GM13977 (cell line): ENCODE measurements at regions not wholly inside any gene's neighbourhood (a gene's known extent, or its start where the extent isn't known, plus 50 kb on each side); places are given as distances from the start of the nearest gene placed in this dataset.

Experiments
- DNase-seq: peaks from one replicate; pipeline ENCODE4 v3.0.0; 2012; ENCODE audit warnings: low spot score
- in situ Hi-C: fragments of 300-500 bp; cut with MboI; formaldehyde crosslinking; loops from one replicate; pipeline ENCODE4 v1.12.0; 2022; ENCODE audit warnings: low sequenced_read_pairs, low pct_unique_long_range_greater_than_20kb, mixed read lengths, inconsistent platforms; ENCODE audit not compliant: unreplicated experiment
- TF ChIP-seq, protein P1 (sequence below): IDR thresholded peaks from 2 replicates; pipeline ENCODE4 v1.5.1; 2012; ENCODE audit warnings: mild to moderate bottlenecking, control low read depth; ENCODE audit not compliant: insufficient read depth; ENCODE audit errors: extremely low read depth, missing control alignments

DNA sequence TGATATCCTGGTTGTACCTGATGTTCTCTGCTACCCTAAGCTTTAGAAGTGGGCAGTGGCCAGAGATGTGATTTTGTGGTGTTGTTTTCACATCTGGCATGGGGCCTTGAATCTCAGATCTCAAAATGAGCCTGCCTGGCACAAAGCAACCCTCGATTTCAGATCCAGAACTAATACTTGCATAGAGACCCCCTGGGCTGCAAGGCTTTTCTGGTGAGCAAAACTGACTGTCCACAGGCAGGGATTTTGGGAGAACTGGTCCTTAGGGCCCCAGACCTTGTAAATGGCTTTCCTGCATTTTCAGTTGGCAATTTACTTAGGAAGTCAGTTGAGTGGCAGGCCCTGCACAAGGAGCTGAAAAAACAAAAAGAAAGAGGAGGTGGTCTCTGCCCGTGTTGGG, 265.3 kb downstream of the MYCN start:
- no peak for DNase-seq
- TF ChIP-seq, protein P1, sequence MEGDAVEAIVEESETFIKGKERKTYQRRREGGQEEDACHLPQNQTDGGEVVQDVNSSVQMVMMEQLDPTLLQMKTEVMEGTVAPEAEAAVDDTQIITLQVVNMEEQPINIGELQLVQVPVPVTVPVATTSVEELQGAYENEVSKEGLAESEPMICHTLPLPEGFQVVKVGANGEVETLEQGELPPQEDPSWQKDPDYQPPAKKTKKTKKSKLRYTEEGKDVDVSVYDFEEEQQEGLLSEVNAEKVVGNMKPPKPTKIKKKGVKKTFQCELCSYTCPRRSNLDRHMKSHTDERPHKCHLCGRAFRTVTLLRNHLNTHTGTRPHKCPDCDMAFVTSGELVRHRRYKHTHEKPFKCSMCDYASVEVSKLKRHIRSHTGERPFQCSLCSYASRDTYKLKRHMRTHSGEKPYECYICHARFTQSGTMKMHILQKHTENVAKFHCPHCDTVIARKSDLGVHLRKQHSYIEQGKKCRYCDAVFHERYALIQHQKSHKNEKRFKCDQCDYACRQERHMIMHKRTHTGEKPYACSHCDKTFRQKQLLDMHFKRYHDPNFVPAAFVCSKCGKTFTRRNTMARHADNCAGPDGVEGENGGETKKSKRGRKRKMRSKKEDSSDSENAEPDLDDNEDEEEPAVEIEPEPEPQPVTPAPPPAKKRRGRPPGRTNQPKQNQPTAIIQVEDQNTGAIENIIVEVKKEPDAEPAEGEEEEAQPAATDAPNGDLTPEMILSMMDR: no peak
- in situ Hi-C loops: no loop called here

DNA sequence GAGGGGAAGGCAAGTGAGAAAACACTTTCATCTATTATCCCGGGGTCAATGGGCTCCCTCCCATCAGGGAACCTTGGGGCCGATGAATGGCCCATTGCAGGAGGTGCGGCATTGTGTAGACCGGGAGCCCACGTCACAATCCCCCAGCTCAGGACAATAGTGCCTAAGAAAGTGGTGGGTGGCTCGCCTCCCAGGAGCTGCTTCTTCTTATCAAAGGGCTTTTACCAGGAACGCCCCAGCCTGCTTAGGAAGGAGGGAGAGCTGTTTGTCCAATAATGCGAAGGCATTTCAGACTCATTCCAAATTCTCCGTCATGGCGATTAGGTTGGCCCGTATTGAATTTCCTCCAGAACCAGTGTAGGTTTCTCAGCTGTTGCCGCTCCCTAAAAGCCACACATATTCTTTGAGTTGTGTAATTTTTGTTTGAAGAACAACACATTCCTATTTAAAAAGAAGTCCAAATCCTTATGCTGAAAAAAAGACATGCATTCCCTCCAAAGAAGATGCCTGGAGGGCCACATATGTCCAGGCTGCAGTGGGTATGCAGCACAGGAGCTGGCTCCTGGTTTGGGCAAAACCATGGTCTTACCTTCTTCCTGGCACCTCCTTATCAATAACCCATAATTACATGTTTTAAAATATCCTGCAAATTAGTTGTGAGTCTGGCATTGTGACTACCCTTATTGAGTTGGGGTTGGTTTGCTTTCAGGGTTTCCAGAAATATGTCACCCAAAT, 264.7 kb downstream of the MYCN start:
- in situ Hi-C loops: no loop called here
- DNase-seq: no peak
- TF ChIP-seq, protein P1: no peak

DNA sequence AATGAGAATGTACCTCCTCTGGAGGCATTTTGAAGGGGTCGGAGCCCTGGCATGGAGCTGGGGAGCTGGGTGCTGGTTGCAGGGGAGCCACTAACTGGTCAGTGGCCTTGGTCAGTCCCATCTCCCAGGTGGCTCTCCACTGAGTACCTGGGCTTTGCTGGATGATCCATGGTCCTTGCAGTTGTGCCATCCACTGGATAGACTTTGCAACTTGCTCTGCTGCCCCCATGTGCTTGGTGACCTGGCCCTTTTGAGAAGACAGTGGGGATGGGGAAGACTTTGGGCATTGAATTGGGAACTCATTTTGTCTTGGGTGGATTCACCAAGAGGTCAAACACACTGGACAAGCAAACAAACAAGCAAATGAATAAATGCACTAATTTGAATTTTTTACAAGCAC, 263.9 kb downstream of the MYCN start:
- TF ChIP-seq, protein P1: no peak
- in situ Hi-C loops: no loop called here
- DNase-seq: no peak

DNA sequence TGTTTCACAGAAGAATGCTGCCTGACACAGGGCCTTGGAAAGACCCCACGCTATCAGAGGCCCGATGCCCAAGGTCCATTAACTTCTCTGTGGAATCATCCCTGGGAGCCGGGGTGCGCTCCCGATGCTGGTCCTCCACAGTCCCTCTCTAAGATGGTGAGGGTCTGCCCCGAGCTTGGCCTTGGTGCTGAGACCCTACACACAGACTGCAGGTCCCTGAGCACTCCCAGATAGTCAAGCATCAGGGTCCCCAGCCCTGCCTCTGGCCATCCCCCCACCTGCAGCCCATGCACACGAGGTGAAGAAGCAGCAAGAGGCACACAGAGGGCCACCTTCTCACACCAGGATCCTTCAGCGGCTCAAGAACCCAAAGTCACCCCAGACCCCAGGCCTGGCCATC, 263.3 kb downstream of the MYCN start:
- TF ChIP-seq, protein P1: no peak
- in situ Hi-C loops: no loop called here
- no peak for DNase-seq

DNA sequence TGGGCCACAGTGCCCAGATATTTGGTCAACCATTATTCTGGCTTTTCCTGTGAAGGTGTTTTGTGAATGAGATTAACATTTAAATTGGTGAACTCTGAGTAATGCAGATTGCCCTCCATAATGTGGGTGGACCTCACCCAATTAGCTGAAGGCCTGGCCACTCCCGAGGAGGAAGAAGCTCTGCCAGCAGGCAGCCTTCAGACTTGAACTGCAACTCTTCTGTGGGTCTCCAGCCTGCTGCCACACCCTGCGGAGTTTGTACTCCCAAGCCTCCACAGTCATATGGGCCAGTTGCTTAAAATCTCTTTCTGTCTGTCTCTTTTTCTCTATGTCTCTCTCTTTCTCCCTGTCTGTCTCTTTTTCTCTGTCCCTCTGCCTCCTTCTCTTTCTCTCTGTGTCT, 262.7 kb downstream of the MYCN start:
- DNase-seq: no peak
- TF ChIP-seq, protein P1: no peak
- in situ Hi-C loops: no loop called here

DNA sequence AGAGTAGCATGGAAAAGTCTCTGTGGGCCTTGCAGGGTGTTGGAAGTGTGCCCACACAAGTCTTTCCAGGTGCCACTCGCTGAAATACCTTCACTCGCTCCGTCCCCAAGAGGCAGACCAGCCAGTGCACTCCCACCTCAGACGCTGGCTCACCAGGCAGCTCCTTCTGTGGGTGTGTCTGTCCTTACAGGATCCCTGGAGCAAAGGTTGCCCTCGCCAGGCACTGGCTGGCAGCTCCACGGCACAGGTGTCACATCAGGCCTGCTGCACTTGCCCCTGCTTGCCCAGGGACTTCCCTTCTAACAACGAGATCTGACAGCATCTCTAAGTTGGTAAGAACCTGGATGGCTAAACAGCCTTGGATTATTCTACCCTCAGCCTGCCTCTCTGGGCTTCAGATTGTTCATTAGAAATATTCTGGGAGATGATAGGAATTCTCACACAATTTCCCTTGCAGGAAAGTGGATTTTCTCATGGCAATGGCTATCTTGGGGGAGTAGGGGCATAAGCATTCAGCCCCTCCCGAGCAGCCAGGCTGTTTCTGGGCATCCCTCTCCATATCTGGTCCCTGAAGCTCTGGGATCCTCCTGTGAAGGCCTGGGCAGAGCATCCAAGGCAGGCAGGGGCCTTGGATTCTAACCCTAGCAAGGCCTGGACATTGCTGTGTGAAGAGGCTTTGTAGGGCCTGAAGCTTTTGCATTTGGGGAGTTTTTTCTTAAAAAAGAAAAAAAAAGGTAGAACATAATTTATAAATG, 262.1 kb downstream of the MYCN start:
- DNase-seq: no peak
- TF ChIP-seq, protein P1: no peak
- in situ Hi-C loops: no loop called here
